Stomach (tissue), 4 donors: ENCODE measurements at regions not wholly inside any gene's neighbourhood (a gene's known extent, or its start where the extent isn't known, plus 50 kb on each side); places are given as distances from the start of the nearest gene placed in this dataset.

Experiments used
- CTCF ChIP-seq, 7 experiments: fragments of 450-650 bp in 4 of 7; fragments of 200-600 bp in 3 of 7; sonication (generic) in 3 of 7; IDR thresholded peaks; one replicate each; pipeline ENCODE4 v1.5.1; 2016 to 2019; ENCODE audit warnings: antibody characterized with exemption in 7 of 7, control low read depth in 2 of 7, mild to moderate bottlenecking in 1 of 7
- POLR2A ChIP-seq, 4 donors: fragments of 450-650 bp; IDR thresholded peaks; one replicate each; pipeline ENCODE4 v1.6.1; 2016; ENCODE audit warnings: antibody characterized with exemption in 4 of 4, control low read depth in 2 of 4, mild to moderate bottlenecking in 1 of 4, moderate library complexity in 1 of 4

DNA sequence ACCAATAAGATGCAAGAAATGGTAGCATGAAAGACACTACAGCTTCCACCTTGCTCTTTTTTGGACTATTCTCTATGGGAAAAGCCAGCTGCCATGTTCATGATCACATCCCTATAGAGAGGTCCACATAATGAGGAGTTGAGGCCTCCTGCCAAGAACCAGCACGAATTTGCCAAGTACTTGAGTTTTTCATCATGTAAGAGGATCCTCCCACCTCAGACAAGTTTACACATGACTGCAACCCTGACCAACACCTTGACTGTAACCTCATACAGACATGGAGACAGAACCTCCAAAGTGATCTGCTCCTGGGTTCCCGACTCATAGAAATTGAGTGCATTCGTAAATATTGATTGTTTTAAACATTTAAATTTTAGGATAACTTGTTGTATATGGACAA, 135.2 kb upstream of the TSPAN5 start:
- TF ChIP-seq CTCF (IDR thresholded peaks at IDR 0.05), result no peak
- no peak for TF ChIP-seq POLR2A (IDR thresholded peaks at IDR 0.05)
